PC-3 (cell line): ENCODE measurements at regions not wholly inside any gene's neighbourhood (a gene's known extent, or its start where the extent isn't known, plus 50 kb on each side); places are given as distances from the start of the nearest gene placed in this dataset.

Source experiments
- EZH2 ChIP-seq: fragments of 300-600 bp; sonication (generic); IDR thresholded peaks from one replicate; pipeline ENCODE4 v1.6.1; 2017; ENCODE audit warnings: antibody characterized with exemption, mild to moderate bottlenecking, low read length; ENCODE audit not compliant: unreplicated experiment
- EZH2phosphoT487 ChIP-seq: fragments of 300-600 bp; sonication (generic); IDR thresholded peaks from 2 replicates; pipeline ENCODE4 v1.6.1; 2018; ENCODE audit warnings: mild to moderate bottlenecking, antibody characterized with exemption, low read length, borderline replicate concordance
- TF ChIP-seq, protein P1 (sequence below): fragments of 300-600 bp; sonication (generic); conservative IDR thresholded peaks from 2 replicates; pipeline ENCODE4 v1.5.1; 2017; ENCODE audit warnings: antibody characterized with exemption, low read depth, mild to moderate bottlenecking, low read length

DNA sequence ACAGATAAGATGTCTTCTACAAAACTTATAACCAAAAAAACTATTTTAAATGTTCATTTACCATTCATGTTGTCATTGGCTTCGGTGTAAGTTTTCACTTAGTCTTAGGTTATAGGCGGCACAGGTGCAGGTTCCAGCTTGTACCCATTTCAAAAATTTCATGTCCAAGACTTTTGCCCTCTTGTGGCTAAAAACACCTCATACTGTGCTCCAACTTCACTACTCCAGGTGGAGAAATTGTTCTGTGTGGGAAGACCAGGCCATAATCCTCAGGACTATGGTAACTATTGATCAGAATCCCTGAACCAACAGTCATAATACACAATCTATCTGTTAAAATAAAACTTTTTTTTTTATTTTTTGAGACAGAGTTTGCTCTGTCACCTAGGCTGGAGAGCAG is 95.2 kb upstream of the ATP11B start:
- TF ChIP-seq, protein P1, sequence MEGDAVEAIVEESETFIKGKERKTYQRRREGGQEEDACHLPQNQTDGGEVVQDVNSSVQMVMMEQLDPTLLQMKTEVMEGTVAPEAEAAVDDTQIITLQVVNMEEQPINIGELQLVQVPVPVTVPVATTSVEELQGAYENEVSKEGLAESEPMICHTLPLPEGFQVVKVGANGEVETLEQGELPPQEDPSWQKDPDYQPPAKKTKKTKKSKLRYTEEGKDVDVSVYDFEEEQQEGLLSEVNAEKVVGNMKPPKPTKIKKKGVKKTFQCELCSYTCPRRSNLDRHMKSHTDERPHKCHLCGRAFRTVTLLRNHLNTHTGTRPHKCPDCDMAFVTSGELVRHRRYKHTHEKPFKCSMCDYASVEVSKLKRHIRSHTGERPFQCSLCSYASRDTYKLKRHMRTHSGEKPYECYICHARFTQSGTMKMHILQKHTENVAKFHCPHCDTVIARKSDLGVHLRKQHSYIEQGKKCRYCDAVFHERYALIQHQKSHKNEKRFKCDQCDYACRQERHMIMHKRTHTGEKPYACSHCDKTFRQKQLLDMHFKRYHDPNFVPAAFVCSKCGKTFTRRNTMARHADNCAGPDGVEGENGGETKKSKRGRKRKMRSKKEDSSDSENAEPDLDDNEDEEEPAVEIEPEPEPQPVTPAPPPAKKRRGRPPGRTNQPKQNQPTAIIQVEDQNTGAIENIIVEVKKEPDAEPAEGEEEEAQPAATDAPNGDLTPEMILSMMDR: peak; percentile 29; the same call in 1 of the 2 replicates
- TF ChIP-seq EZH2: no peak
- no peak for TF ChIP-seq EZH2phosphoT487
